BE2C (cell line): ENCODE measurements at regions not wholly inside any gene's neighbourhood (a gene's known extent, or its start where the extent isn't known, plus 50 kb on each side); places are given as distances from the start of the nearest gene placed in this dataset.

Experiments
- DNase-seq: peaks from one replicate; pipeline ENCODE4 v3.0.0-alpha.2; 2020
- H3K27me3 ChIP-seq: fragments of 250-450 bp; sonication (Bioruptor Pico); 2 replicates; pipeline ENCODE4 v1.5.1; 2020; ENCODE audit warnings: mild to moderate bottlenecking
- H3K36me3 ChIP-seq: fragments of 250-450 bp; sonication (Bioruptor Pico); 2 replicates; pipeline ENCODE4 v1.5.1; 2020; ENCODE audit warnings: mild to moderate bottlenecking
- H3K4me1 ChIP-seq: fragments of 250-450 bp; sonication (Bioruptor Pico); 2 replicates; pipeline ENCODE4 v1.5.1; 2020
- H3K4me3 ChIP-seq: 2 replicates; pipeline ENCODE4 v1.5.1; 2011; ENCODE audit warnings: low read depth, low read length
- H3K9me3 ChIP-seq: fragments of 250-450 bp; sonication (Bioruptor Pico); 2 replicates; pipeline ENCODE4 v1.5.1; 2020
- CTCF ChIP-seq: IDR thresholded peaks from 2 replicates; pipeline ENCODE4 v1.5.1; 2012; ENCODE audit warnings: mild to moderate bottlenecking, low read depth, low read length

- no peaks in the 10 kb centered on the region for H3K36me3 ChIP-seq
- no peak for TF ChIP-seq CTCF
These were observed 155.7 kb upstream of the ATXN7L3B start for GRCh38 chr12:74381958-74382357.

DNA sequence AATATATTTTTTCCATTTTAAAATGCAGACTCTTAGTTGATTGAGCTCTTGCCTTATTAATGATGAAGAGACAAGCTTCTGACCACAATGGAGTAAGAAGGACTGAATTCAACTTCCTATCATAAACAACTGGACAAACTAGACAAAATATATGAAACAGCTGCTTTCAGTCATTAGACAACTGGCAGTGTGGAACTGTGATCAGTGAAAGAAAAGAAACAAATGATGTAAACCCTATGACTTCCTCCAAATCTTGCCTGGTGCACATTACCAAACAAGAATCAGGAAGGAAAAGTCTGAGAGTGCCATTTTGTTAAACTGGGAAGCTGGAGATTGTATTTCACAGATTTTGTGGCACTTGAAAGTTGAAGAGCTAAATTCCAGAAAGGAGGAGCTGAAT, 154.7 kb upstream of the ATXN7L3B start:
- Histone ChIP-seq H3K4me3 (no peak overlapping the region), H3K9me3 (no peaks in the 10 kb centered on the region), H3K27me3 (no peaks in the 10 kb centered on the region), H3K4me1 (no peaks in the 10 kb centered on the region), H3K36me3 (no peaks in the 10 kb centered on the region)
- no peak for DNase-seq
- no peak for TF ChIP-seq CTCF

More at GRCh38 chr12:74381958-74382357, 155.7 kb upstream of the ATXN7L3B start:
- no peaks in the 10 kb centered on the region for H3K4me1 ChIP-seq
- H3K9me3 ChIP-seq, result no peaks in the 10 kb centered on the region
- no peak overlapping the region for H3K4me3 ChIP-seq
- H3K27me3 ChIP-seq, result no peaks in the 10 kb centered on the region
- no peak for DNase-seq

- Histone ChIP-seq H3K4me3 (no peak overlapping the region), H3K9me3 (no peaks in the 10 kb centered on the region), H3K36me3 (no peaks in the 10 kb centered on the region), H3K4me1 (no peaks in the 10 kb centered on the region), H3K27me3 (no peaks in the 10 kb centered on the region)
- no peak for TF ChIP-seq CTCF
- no peak for DNase-seq
These were observed 146.4 kb upstream of the ATXN7L3B start for GRCh38 chr12:74391283-74391682.

DNA sequence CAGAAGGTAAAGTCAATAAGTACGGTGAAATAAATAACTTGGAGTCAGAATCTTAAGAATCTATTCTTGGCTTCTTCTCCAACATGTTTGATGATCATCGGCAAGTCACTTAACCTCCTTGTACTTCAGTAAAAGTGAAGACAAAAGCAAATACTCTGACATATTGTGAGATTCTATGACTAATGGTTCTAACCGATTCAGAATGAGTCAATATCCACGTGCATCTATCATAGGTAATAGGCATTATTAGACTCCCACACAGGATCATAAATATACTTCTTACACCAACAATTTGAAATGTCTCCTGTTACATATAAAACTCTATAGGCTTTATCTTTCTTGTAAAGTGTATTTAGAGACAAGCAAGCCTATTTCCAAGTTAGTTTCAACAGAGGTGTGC, 144.4 kb upstream of the ATXN7L3B start:
- no peaks in the 10 kb centered on the region for H3K4me1 ChIP-seq
- DNase-seq, result no peak
- no peak for TF ChIP-seq CTCF
- H3K27me3 ChIP-seq, result no peaks in the 10 kb centered on the region
- no peak overlapping the region for H3K4me3 ChIP-seq
- no peaks in the 10 kb centered on the region for H3K36me3 ChIP-seq
- H3K9me3 ChIP-seq, result no peaks in the 10 kb centered on the region

DNA sequence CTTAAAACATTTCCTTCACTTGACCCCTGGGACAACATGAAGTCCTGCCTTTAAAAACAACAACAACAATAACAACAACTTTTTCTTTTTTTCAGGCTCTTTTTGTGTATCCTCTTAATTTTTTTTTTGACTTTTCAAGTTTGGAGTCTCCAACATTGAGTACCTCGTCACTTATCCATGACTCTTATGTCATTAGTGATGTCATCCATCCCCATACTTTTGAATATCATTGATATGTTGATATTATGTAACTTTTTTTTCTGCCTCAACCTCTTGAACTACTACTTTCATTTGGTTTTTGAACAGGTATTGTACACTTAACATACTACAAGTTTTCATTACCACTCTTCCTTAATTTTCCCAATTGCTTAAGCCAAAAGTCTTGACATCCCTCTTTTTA, 143.0 kb upstream of the ATXN7L3B start:
- Histone ChIP-seq H3K4me1 (no peaks in the 10 kb centered on the region), H3K36me3 (no peaks in the 10 kb centered on the region), H3K9me3 (no peaks in the 10 kb centered on the region), H3K4me3 (no peak overlapping the region), H3K27me3 (no peaks in the 10 kb centered on the region)
- no peak for TF ChIP-seq CTCF
- no peak for DNase-seq

DNA sequence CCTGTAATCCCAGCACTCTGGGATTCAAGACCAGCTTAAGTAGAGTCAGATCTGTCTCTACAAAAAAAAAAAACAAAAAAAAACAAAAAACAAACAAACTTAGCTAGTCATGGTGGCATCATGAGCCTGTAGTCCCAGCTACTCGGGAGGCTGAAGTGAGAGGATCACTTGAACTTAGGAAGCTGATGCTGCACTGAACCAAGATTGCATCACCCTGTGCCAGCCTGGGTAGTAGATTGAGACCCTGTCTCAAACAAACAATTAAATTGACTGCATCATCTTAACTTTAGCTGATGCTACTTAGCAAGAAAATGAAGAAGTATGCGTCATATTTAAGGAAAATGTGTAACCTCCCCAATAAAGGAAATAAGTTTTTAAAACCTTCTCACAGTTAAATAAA, 136.6 kb upstream of the ATXN7L3B start:
- H3K9me3 ChIP-seq, result no peaks in the 10 kb centered on the region
- no peaks in the 10 kb centered on the region for H3K36me3 ChIP-seq
- DNase-seq, result no peak
- no peak for TF ChIP-seq CTCF
- no peak overlapping the region for H3K4me3 ChIP-seq
- H3K4me1 ChIP-seq, result no peaks in the 10 kb centered on the region
- H3K27me3 ChIP-seq, result 0 out of 2 replicates have a peak, but pooled peaks cover 2% of the 10 kb centered on the region
